Heart left ventricle (tissue), 16 donors: ENCODE measurements at regions not wholly inside any gene's neighbourhood (a gene's known extent, or its start where the extent isn't known, plus 50 kb on each side); places are given as distances from the start of the nearest gene placed in this dataset.

Experiments
- ATAC-seq, 4 donors: fragments of 200-7000 bp; cut with Tn5 transposase; one replicate each; pipeline ENCODE4 v1.9.1; 2020 to 2022; ENCODE audit warnings: moderate library complexity in 4 of 4, mild to moderate bottlenecking in 3 of 4, moderate number of reproducible peaks in 1 of 4
- DNase-seq, 5 donors: peaks; one replicate each; pipeline ENCODE4 v3.0.0-alpha.2; 2020
- H3K27ac ChIP-seq, 12 donors: fragments of 200-600 bp; sonication (generic) in 4 of 12; one replicate each; pipeline versions ENCODE4 v1.5.0 to v1.8.0; 2016 to 2022; ENCODE audit warnings: mild to moderate bottlenecking in 2 of 12
- H3K27me3 ChIP-seq, 9 donors: fragments of 200-600 bp; sonication (generic) in 2 of 9; one replicate each; pipeline versions ENCODE4 v1.5.1 to v1.8.0; 2016 to 2022; ENCODE audit warnings: mild to moderate bottlenecking in 3 of 9
- H3K36me3 ChIP-seq, 9 donors: fragments of 200-600 bp; sonication (generic) in 2 of 9; one replicate each; pipeline versions ENCODE4 v1.5.0 to v1.8.0; 2018 to 2022; ENCODE audit warnings: mild to moderate bottlenecking in 2 of 9
- H3K4me1 ChIP-seq, 12 donors: fragments of 200-600 bp; sonication (generic) in 4 of 12; one replicate each; pipeline versions ENCODE4 v1.5.0 to v1.8.0; 2016 to 2022; ENCODE audit warnings: mild to moderate bottlenecking in 3 of 12
- H3K4me3 ChIP-seq, 12 donors: fragments of 200-600 bp; sonication (generic) in 4 of 12; one replicate each; pipeline versions ENCODE4 v1.5.0 to v1.8.0; 2017 to 2022; ENCODE audit warnings: mild to moderate bottlenecking in 9 of 12, moderate library complexity in 4 of 12
- H3K9me3 ChIP-seq, 12 donors: fragments of 200-600 bp; sonication (generic) in 4 of 12; one replicate each; pipeline versions ENCODE4 v1.5.0 to v1.8.0; 2016 to 2022; ENCODE audit warnings: mild to moderate bottlenecking in 1 of 12
- CTCF ChIP-seq, 12 donors: fragments of 200-600 bp; sonication (generic) in 4 of 12; IDR thresholded peaks; one replicate each; pipeline versions ENCODE4 v1.5.0 to v1.8.0; 2018 to 2022; ENCODE audit warnings: antibody characterized with exemption in 12 of 12, mild to moderate bottlenecking in 5 of 12
- POLR2A ChIP-seq, 2 donors: fragments of 450-650 bp; IDR thresholded peaks; one replicate each; pipeline ENCODE4 v1.6.1; 2017; ENCODE audit warnings: antibody characterized with exemption in 2 of 2, mild to moderate bottlenecking in 2 of 2, moderate library complexity in 2 of 2
- WGBS, 4 donors: extraction: QIAGEN DNeasy Blood & Tissue Kit in 2 of 4; methylation state at CpG; one replicate each; pipeline versions ENCODE4 v1.1.5 to v1.1.7; 2013 to 2018; 5-methylcytosine and 5-hydroxymethylcytosine counted together
- intact Hi-C, 10 donors: fragments of 100-400 bp; cut with DNase I; formaldehyde crosslinking; loops; one replicate each; pipeline versions ENCODE4 v1.11.1 to v1.14.2; 2022
- donor health status: ischemic (EF 13 %, LVEDD 7.1; RV severe dilation, severe dysfunction).
- donor health status: healthy with polysubstance abuse.
- donor health status: DM: no; HTN: yes; CAD: no.
- donor health status: DM: no; HTN: no; CAD: no.
- donor health status: ischemic (EF 25% LVEDD 6.9; RV normal size, moderate dysfunction).
- donor health status: ischemic (EF 25% LVEDD 5.7; RV mildly dilated, moderate dysfunction).
- donor health status: healthy.
- donor health status: DM: yes; HTN: yes; CAD: no.
- donor health status: ischemic (EF 35%, LVEDD 5.7; RV mildly dilated, moderate dysfunction).
- donor health status: nonischemic (EF 11% LVEDD 7.7; RV severe dilation, severe dysfunction).
- donor health status: DM: yes; HTN: yes; CAD: no.
- donor health status: PGD.
- donor health status: ischemic (EF 29% LVEDD 5.4; RV normal size, mild dysfunction).
- donor health status: nonischemic (EF 23%, LVEDD 6.1; RV moderate dilation, normal function).

GRCh38 chrX:39440799-39441284 lies 639.6 kb downstream of the MID1IP1 start:
- H3K4me1 ChIP-seq = peaks cover 0 to 7% (median 0%) of the 10 kb centered on the region in 12 donors
- H3K27me3 ChIP-seq = no peaks in the 10 kb centered on the region
- H3K9me3 ChIP-seq = peaks cover 0 to 10% (median 0%) of the 10 kb centered on the region in 12 donors
- DNase-seq (no peak), ATAC-seq (no peak)
- no peak overlapping the region for H3K4me3 ChIP-seq
- H3K27ac ChIP-seq = peak overlapping the region in 1 of 12 donors; percentile 24
- H3K36me3 ChIP-seq = no peaks in the 10 kb centered on the region
- TF ChIP-seq CTCF (IDR thresholded peaks at IDR 0.05) = no peak
- no peak for TF ChIP-seq POLR2A (IDR thresholded peaks at IDR 0.05)
- intact Hi-C loops = loop anchor here in 1 of 10 donors (10.0 kb wide), 1 partner anchor 176 kb away; no protein-coding TSS in a partner anchor

DNA sequence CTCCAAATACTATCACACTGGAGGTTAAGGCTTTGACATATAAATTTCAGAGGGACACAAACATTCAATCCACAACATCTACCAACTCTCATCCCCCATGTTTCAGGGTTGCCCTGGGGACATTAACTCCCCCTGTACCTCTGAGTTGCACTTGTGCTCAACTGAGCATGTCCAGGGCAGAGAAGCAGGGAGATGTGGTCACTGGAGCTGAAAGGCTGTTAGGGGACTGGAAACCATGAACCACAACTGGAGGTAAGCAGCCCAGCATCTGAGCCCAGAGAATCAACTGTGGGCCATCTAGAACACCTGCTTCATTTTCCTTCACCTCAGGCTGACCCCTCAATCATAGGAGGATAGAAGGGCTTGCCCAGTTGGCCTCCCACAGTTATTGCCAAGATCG lies 641.1 kb downstream of the MID1IP1 start:
- Histone ChIP-seq H3K27ac (no peak overlapping the region), H3K9me3 (peaks cover 0 to 4% (median 0%) of the 10 kb centered on the region in 12 donors), H3K4me3 (no peak overlapping the region), H3K36me3 (no peaks in the 10 kb centered on the region), H3K4me1 (peaks cover 0 to 7% (median 0%) of the 10 kb centered on the region in 12 donors), H3K27me3 (peaks cover 0 to 6% (median 0%) of the 10 kb centered on the region in 9 donors)
- TF ChIP-seq POLR2A (IDR thresholded peaks at IDR 0.05) (no peak), CTCF (IDR thresholded peaks at IDR 0.05) (no peak)
- ATAC-seq (no peak), DNase-seq (no peak)
- 76 to 100% (median 95%) methylated on average over 1 of the region's 1 CpG for WGBS, 4 donors
- intact Hi-C loops = loop anchor here in 1 of 10 donors (10.0 kb wide), 1 partner anchor 178 kb away; no protein-coding TSS in a partner anchor

- H3K9me3 ChIP-seq = no peaks in the 10 kb centered on the region
- no peak overlapping the region for H3K27ac ChIP-seq
- no peak overlapping the region for H3K4me3 ChIP-seq
- ATAC-seq = no peak
- intact Hi-C loops = loop anchor here in 1 of 10 donors (10.0 kb wide), 1 partner anchor 178 kb away; no protein-coding TSS in a partner anchor
- H3K36me3 ChIP-seq = no peaks in the 10 kb centered on the region
- 88 to 100% (median 94%) methylated on average over 2 of the region's 2 CpGs for WGBS, 4 donors
- H3K4me1 ChIP-seq = peaks cover 0 to 7% (median 0%) of the 10 kb centered on the region in 12 donors
- DNase-seq = no peak
- no peak for TF ChIP-seq POLR2A (IDR thresholded peaks at IDR 0.05)
- no peak for TF ChIP-seq CTCF (IDR thresholded peaks at IDR 0.05)
- H3K27me3 ChIP-seq = peaks cover 0 to 6% (median 0%) of the 10 kb centered on the region in 9 donors
Measured at GRCh38 chrX:39443240-39443639, 642.0 kb downstream of the MID1IP1 start.

DNA sequence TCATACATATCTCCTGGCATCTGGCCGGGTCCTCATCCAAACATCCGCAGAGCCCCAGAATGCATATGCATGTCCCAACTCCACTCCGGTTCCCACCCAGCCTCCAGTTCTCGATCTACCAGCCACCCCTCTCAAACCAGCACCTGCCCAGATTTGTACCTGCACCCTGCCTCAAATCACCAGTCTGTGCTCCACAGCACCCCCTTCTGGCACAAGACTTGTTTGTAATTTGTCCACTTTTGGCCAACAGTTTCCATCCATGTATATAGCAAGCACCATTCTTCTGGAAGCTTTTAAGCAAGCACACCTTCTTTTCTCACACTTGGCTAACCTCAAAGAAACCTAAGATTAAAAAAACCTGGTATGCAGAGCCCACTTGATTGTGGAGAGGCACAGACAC lies 644.1 kb downstream of the MID1IP1 start:
- Histone ChIP-seq H3K27me3 (peaks cover 0 to 10% (median 0%) of the 10 kb centered on the region in 9 donors), H3K9me3 (no peaks in the 10 kb centered on the region), H3K27ac (no peak overlapping the region), H3K36me3 (no peaks in the 10 kb centered on the region), H3K4me3 (no peak overlapping the region), H3K4me1 (no peaks in the 10 kb centered on the region)
- TF ChIP-seq POLR2A (IDR thresholded peaks at IDR 0.05) (no peak), CTCF (IDR thresholded peaks at IDR 0.05) (peak in 11 of 12 donors; percentile 9 to 45 (median 22))
- 65 to 90% (median 79%) methylated on average over 4 of the region's 4 CpGs for WGBS, 4 donors
- intact Hi-C loops = loop anchor here in 2 of 10 donors (5.0 to 10.0 kb wide), 2 partner anchors 181 to 183 kb away; no protein-coding TSS in a partner anchor
- ATAC-seq (no peak), DNase-seq (no peak)
